ENCODE measurements at regions not wholly inside any gene's neighbourhood (a gene's known extent, or its start where the extent isn't known, plus 50 kb on each side); places are given as distances from the start of the nearest gene placed in this dataset.

- TF ChIP-seq CTCF (IDR thresholded peaks at IDR 0.05): no peak
- no peak for TF ChIP-seq POLR2A (IDR thresholded peaks at IDR 0.05; ENCODE audit: low read depth)
- no peak for TF ChIP-seq POLR2AphosphoS5 (IDR thresholded peaks at IDR 0.05)
- TF ChIP-seq EP300 (IDR thresholded peaks at IDR 0.05): no peak
Measured at GRCh38 chr3:95654570-95655362, 1159.6 kb upstream of the EPHA6 start.
